HuH-7.5 (cell line): ENCODE measurements at regions not wholly inside any gene's neighbourhood (a gene's known extent, or its start where the extent isn't known, plus 50 kb on each side); places are given as distances from the start of the nearest gene placed in this dataset.
"Not testable (repeated sequence)": the region's sequence is repeated elsewhere in the genome, so short reads cannot be mapped to it uniquely, and the experiment has no call there.

Experiments
- DNase-seq: peaks from one replicate; pipeline ENCODE4 v3.0.0; 2011; ENCODE audit warnings: low spot score

GRCh38 chr3:197459571-197459970 is 96.2 kb downstream of the BDH1 start:
- DNase-seq, result not testable (repeated sequence)

GRCh38 chr3:197458906-197459470 is 96.8 kb downstream of the BDH1 start:
- DNase-seq, result no peak

GRCh38 chr3:197458179-197458707 is 97.5 kb downstream of the BDH1 start:
- no peak for DNase-seq

- peak; percentile 68 for DNase-seq
Measured at GRCh38 chr3:197456261-197457091, 99.3 kb downstream of the BDH1 start.

GRCh38 chr3:197454841-197455240 is 100.9 kb downstream of the BDH1 start:
- DNase-seq, result not testable (repeated sequence)

GRCh38 chr3:197454014-197454413 is 101.8 kb downstream of the BDH1 start:
- no peak for DNase-seq

- DNase-seq, result no peak
Measured at GRCh38 chr3:197450810-197451209, 105.0 kb downstream of the BDH1 start.

- no peak for DNase-seq
Measured at GRCh38 chr3:197450308-197450707, 105.5 kb downstream of the BDH1 start.

GRCh38 chr3:197449181-197449580 is 106.6 kb downstream of the BDH1 start:
- not testable (repeated sequence) for DNase-seq

GRCh38 chr3:197447781-197448180 is 108.0 kb downstream of the BDH1 start:
- DNase-seq, result not testable (repeated sequence)

GRCh38 chr3:197447057-197447456 is 108.7 kb downstream of the BDH1 start:
- DNase-seq, result no peak

GRCh38 chr3:197446700-197447056 is 109.1 kb downstream of the BDH1 start:
- DNase-seq, result no peak

GRCh38 chr3:197445896-197446699 is 109.7 kb downstream of the BDH1 start:
- no peak for DNase-seq

GRCh38 chr3:197444793-197445379 is 110.9 kb downstream of the BDH1 start:
- DNase-seq, result no peak

GRCh38 chr3:197443506-197443905 is 112.3 kb downstream of the BDH1 start:
- DNase-seq, result no peak

- DNase-seq, result no peak
Measured at GRCh38 chr3:197440717-197441303, 115.0 kb downstream of the BDH1 start.

- DNase-seq, result no peak
Measured at GRCh38 chr3:197438906-197439305, 116.9 kb downstream of the BDH1 start.

- no peak for DNase-seq
Measured at GRCh38 chr3:197435426-197435825, 120.3 kb downstream of the BDH1 start.

- no peak for DNase-seq
Measured at GRCh38 chr3:197434830-197435229, 120.9 kb downstream of the BDH1 start.

- DNase-seq, result no peak
Measured at GRCh38 chr3:197432384-197433127, 123.2 kb downstream of the BDH1 start.

GRCh38 chr3:197431346-197431910 is 124.3 kb downstream of the BDH1 start:
- DNase-seq, result no peak
